ENCODE measurements at regions not wholly inside any gene's neighbourhood (a gene's known extent, or its start where the extent isn't known, plus 50 kb on each side); places are given as distances from the start of the nearest gene placed in this dataset.

DNA sequence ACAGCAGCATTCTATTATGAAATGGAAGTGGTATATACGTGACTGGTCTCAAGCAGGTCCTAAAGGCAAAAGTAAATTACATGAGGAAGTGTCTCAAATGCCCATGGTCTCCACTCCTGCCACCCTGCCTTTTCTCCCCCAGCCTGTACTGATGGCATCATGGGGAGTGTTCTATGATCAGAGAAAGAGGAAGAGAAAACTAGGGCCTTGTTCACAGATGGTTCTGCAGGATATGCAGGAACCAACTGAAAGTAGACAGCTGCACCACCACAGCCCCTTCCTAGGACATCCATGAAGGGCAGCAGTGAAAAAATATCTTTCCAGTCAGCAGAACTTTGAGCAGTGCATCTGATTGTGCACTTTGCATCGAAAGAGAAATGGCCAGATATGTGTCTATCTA lies 901.5 kb downstream of the ARAP2 start:
- H3K9ac ChIP-seq (ENCODE audit: low read depth, low read length) = no peak overlapping the region
- H3K4me3 ChIP-seq (ENCODE audit: low read depth, low read length) = no peak overlapping the region
- H3K27me3 ChIP-seq (ENCODE audit: control insufficient read depth, insufficient read depth, low read length) = no peaks in the 10 kb centered on the region
- no peaks in the 10 kb centered on the region for H3K4me1 ChIP-seq (ENCODE audit: control insufficient read depth, insufficient read depth, low read length)
- H3K36me3 ChIP-seq (ENCODE audit: control insufficient read depth, insufficient read depth, low read length) = no peaks in the 10 kb centered on the region
- H3K9me3 ChIP-seq (ENCODE audit: control insufficient read depth, insufficient read depth, low read length) = no peaks in the 10 kb centered on the region

DNA sequence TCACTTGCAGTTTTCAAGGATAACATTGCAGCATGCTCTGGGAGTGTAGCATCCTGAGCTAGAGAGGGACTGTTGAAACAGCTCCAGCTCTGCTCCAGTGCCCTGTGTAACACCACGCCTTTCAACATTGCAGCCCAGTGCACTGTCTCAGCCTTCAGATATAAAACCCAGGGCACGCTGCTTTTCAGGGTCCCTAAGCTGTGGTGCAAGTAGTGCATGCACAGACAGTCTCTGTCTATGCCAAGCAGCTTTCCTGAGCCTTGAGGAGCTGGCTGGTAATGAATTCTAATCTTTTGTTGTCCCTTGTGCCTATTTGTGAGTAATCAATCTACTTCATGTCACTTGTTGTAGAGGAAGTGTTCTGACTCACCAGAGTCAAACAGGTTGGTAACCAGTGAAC lies 897.0 kb downstream of the ARAP2 start:
- Histone ChIP-seq H3K4me3 (ENCODE audit: low read depth, low read length) (no peak overlapping the region), H3K9me3 (ENCODE audit: control insufficient read depth, insufficient read depth, low read length) (no peaks in the 10 kb centered on the region), H3K9ac (ENCODE audit: low read depth, low read length) (no peak overlapping the region), H3K27me3 (ENCODE audit: control insufficient read depth, insufficient read depth, low read length) (no peaks in the 10 kb centered on the region), H3K4me1 (ENCODE audit: control insufficient read depth, insufficient read depth, low read length) (no peaks in the 10 kb centered on the region), H3K36me3 (ENCODE audit: control insufficient read depth, insufficient read depth, low read length) (no peaks in the 10 kb centered on the region)

DNA sequence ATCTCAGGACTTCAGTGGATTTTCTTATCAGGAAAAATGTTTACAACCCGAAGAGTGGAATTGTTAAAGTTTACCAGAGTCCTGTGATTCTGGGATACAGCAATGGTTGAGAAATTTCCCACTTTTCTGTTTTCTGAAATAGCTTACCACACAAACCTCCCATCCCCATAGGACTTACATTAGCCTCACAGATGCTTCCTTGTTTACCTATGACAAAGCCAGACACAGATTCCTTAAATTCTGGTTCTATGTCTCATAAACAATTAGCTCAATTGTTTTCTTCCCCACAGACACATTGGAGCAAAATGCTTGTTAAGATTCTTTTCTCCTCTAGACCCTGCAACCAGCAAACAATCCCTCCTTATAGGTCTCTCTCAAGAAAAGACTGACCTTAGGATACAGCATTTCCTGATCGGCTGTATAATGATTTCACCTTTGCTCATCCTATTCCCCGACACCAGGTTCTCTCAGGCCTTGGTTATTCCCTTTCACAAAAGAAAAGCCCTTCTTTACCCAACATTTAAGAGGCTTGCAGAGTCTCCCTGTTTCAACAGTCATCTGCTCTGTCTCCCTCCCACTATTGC lies 886.2 kb downstream of the ARAP2 start:
- H3K9ac ChIP-seq (ENCODE audit: low read depth, low read length) = no peak overlapping the region
- H3K27me3 ChIP-seq (ENCODE audit: control insufficient read depth, insufficient read depth, low read length) = no peaks in the 10 kb centered on the region
- no peaks in the 10 kb centered on the region for H3K9me3 ChIP-seq (ENCODE audit: control insufficient read depth, insufficient read depth, low read length)
- no peak overlapping the region for H3K4me3 ChIP-seq (ENCODE audit: low read depth, low read length)
- no peaks in the 10 kb centered on the region for H3K36me3 ChIP-seq (ENCODE audit: control insufficient read depth, insufficient read depth, low read length)
- no peaks in the 10 kb centered on the region for H3K4me1 ChIP-seq (ENCODE audit: control insufficient read depth, insufficient read depth, low read length)

DNA sequence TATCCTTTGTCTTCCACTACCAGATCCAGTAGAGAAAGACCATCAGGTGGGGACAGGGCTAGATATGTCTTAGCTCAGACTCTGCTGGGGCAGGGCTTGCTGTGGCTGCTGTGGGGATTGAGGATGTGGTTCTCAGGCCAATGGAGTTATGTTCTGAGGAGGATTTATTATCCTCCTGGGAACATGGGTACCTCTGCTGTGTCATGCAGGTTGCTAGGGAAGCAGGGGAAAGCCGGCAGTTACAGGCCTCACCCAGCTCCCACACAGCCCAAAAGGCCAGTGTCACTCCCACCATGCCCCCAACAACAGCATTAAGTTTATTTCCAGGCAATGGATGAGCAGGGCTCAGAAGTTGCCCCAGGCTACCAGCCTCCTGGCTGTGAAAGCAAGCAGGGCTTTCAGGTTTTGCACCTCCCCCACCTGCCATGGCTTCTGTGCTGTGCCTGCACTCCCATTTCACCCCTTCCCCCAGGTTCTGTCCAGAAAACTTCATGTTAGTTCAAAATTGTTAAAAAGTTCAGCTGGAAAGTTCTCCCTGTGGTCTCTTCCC lies 879.9 kb downstream of the ARAP2 start:
- Histone ChIP-seq H3K4me1 (ENCODE audit: control insufficient read depth, insufficient read depth, low read length) (no peaks in the 10 kb centered on the region), H3K36me3 (ENCODE audit: control insufficient read depth, insufficient read depth, low read length) (no peaks in the 10 kb centered on the region)

DNA sequence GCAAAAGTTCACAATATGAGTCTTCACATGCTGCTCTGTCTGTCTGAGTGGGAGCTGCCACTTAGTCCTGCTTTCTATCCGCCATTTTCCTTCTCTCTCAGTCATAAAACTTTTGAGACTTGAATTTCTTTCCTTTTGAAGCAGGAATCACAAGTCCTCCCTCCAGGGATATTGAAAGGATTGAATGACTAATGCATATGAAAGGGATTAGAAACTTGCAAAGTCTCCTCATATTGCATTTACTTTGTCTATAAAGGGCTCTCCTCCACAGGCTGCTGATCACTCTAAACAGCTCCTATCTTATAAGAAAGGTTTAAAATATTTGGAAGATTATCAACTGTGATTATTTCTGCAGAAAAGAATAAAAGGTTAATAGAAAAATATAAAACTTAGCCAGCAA lies 879.1 kb downstream of the ARAP2 start:
- Histone ChIP-seq H3K9ac (ENCODE audit: low read depth, low read length) (no peak overlapping the region), H3K27me3 (ENCODE audit: control insufficient read depth, insufficient read depth, low read length) (no peaks in the 10 kb centered on the region), H3K4me1 (ENCODE audit: control insufficient read depth, insufficient read depth, low read length) (no peaks in the 10 kb centered on the region), H3K4me3 (ENCODE audit: low read depth, low read length) (no peak overlapping the region), H3K9me3 (ENCODE audit: control insufficient read depth, insufficient read depth, low read length) (no peaks in the 10 kb centered on the region), H3K36me3 (ENCODE audit: control insufficient read depth, insufficient read depth, low read length) (no peaks in the 10 kb centered on the region)

More for the DNA sequence above, 879.9 kb downstream of the ARAP2 start:
- H3K27me3 ChIP-seq (ENCODE audit: control insufficient read depth, insufficient read depth, low read length) = no peaks in the 10 kb centered on the region
- H3K9ac ChIP-seq (ENCODE audit: low read depth, low read length) = no peak overlapping the region
- no peak overlapping the region for H3K4me3 ChIP-seq (ENCODE audit: low read depth, low read length)
- no peaks in the 10 kb centered on the region for H3K9me3 ChIP-seq (ENCODE audit: control insufficient read depth, insufficient read depth, low read length)

DNA sequence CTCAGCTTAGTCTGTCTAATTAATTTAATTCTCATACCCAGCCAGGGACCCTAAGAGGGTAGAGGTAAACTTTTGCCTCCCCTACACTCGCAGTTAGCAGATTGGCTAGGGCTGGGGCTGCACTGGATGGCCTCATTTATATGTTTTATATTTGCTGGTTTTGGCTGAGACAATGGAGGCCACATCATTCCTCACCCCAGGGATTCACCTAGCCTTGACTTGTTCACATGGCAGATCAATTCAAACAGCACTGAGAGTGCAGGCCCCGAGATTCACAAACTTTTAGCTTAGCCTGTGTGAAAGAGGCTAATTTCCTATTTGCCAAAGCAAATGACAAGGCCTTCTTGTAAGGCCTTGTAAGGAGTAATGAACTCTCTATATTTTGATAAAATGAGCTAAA lies 844.4 kb downstream of the ARAP2 start:
- Histone ChIP-seq H3K4me1 (ENCODE audit: control insufficient read depth, insufficient read depth, low read length) (peaks cover 2% of the 10 kb centered on the region), H3K36me3 (ENCODE audit: control insufficient read depth, insufficient read depth, low read length) (no peaks in the 10 kb centered on the region), H3K9me3 (ENCODE audit: control insufficient read depth, insufficient read depth, low read length) (no peaks in the 10 kb centered on the region), H3K4me3 (ENCODE audit: low read depth, low read length) (no peak overlapping the region), H3K9ac (ENCODE audit: low read depth, low read length) (no peak overlapping the region), H3K27me3 (ENCODE audit: control insufficient read depth, insufficient read depth, low read length) (no peaks in the 10 kb centered on the region)

DNA sequence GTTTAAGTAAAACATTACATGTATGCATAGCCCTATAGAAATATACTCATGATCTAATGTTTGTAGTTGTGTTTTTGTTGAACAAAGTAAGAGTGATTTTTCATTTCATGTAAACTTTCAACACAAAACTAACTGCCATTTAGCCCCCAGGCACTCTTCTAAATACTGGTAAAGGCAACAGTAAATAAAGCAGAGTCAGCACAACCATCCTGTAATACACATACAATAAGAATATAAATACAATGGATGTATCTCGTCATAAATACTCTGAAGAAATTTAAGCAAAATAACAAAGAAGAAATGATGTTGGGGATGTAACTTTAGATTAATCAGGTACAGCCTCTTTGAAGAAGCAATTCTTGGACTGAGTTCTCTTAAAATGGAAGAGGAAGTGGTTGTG lies 821.2 kb downstream of the ARAP2 start:
- H3K9me3 ChIP-seq (ENCODE audit: control insufficient read depth, insufficient read depth, low read length) = no peaks in the 10 kb centered on the region

DNA sequence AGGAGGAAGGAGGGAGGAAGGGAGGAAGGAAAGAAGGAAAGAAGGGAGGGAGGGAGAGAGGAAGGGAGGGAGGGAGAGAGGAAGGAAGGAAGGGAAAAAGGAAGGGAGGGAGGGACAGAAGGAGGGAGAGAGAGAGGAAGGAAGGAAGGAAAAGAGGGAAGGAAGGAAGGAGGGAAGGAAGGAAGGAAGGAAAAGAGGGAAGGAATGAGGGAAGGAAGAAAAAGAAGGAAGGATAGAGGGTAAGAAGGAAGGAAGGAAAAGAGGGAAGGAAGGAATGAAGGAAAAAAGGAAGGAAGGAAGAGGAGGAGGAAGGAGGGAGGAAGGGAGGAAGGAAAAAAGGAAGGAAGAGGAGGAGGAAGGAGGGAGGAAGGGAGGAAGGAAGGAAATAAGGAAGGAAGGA lies 796.8 kb downstream of the ARAP2 start:
- H3K36me3 ChIP-seq (ENCODE audit: control insufficient read depth, insufficient read depth, low read length) = no peaks in the 10 kb centered on the region
- no peak overlapping the region for H3K9ac ChIP-seq (ENCODE audit: low read depth, low read length)
- H3K4me1 ChIP-seq (ENCODE audit: control insufficient read depth, insufficient read depth, low read length) = no peaks in the 10 kb centered on the region
- H3K4me3 ChIP-seq (ENCODE audit: low read depth, low read length) = no peak overlapping the region
- H3K27me3 ChIP-seq (ENCODE audit: control insufficient read depth, insufficient read depth, low read length) = no peaks in the 10 kb centered on the region
- no peaks in the 10 kb centered on the region for H3K9me3 ChIP-seq (ENCODE audit: control insufficient read depth, insufficient read depth, low read length)

More for the DNA sequence above, 821.2 kb downstream of the ARAP2 start:
- Histone ChIP-seq H3K36me3 (ENCODE audit: control insufficient read depth, insufficient read depth, low read length) (no peaks in the 10 kb centered on the region), H3K4me3 (ENCODE audit: low read depth, low read length) (no peak overlapping the region), H3K27me3 (ENCODE audit: control insufficient read depth, insufficient read depth, low read length) (no peaks in the 10 kb centered on the region), H3K4me1 (ENCODE audit: control insufficient read depth, insufficient read depth, low read length) (no peaks in the 10 kb centered on the region), H3K9ac (ENCODE audit: low read depth, low read length) (no peak overlapping the region)

DNA sequence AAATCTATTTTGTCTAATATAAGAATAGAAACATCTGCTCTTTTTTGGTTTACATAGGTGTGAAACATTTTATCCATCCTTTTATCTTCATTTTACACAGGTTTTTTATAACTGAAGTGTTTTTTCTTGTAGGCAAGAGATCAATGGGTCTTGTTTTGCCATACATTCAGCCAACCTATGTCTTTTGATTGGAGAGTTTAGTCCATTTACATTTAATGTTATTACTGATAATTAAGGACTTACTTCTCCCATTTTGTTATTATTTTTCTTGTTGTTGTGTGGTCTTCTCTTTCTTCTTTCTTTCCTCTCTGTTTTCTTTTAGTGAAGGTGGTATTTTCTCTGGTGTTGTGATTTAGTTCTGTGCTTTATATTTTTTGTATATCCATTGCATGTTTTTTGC lies 785.3 kb downstream of the ARAP2 start:
- Histone ChIP-seq H3K9me3 (ENCODE audit: control insufficient read depth, insufficient read depth, low read length) (no peaks in the 10 kb centered on the region), H3K27me3 (ENCODE audit: control insufficient read depth, insufficient read depth, low read length) (no peaks in the 10 kb centered on the region), H3K4me3 (ENCODE audit: low read depth, low read length) (no peak overlapping the region), H3K4me1 (ENCODE audit: control insufficient read depth, insufficient read depth, low read length) (no peaks in the 10 kb centered on the region), H3K9ac (ENCODE audit: low read depth, low read length) (no peak overlapping the region), H3K36me3 (ENCODE audit: control insufficient read depth, insufficient read depth, low read length) (no peaks in the 10 kb centered on the region)

DNA sequence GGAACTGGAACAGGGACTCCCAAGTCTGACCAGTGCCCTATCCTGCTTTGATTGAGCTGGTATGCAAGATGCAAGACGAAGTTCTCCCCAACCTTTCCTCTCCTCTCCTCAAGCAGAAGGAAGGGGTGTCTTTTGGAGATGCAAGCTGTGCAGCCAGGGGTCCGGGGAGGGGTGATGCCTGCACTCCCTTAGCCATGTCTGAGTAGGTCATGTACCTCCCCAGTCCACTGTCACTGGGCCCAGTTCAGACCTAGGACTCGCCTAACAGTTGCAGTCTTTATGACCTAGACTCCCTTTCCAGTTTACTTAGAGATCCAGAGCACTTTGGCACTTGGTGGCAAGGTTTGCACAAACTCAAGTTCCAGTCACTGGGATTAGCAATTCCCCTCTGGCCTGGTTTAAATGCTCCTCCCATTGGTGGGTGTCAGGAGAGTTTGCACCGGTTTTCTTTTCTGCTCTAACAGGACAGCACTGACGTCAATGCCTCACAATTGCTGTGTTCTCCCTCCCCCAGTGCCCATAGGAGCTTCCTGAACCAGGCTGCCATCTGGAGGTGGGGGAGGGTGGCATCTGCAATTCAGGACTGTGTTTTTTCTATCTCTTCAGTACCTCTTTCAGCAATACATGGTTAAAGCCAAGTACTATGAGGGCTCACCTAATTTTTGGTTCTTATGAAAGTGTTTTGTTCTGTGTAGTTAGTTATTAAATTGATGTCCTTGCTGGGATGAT lies 782.2 kb downstream of the ARAP2 start:
- Histone ChIP-seq H3K4me3 (ENCODE audit: low read depth, low read length) (no peak overlapping the region), H3K4me1 (ENCODE audit: control insufficient read depth, insufficient read depth, low read length) (no peaks in the 10 kb centered on the region), H3K36me3 (ENCODE audit: control insufficient read depth, insufficient read depth, low read length) (no peaks in the 10 kb centered on the region), H3K9ac (ENCODE audit: low read depth, low read length) (no peak overlapping the region), H3K27me3 (ENCODE audit: control insufficient read depth, insufficient read depth, low read length) (no peaks in the 10 kb centered on the region), H3K9me3 (ENCODE audit: control insufficient read depth, insufficient read depth, low read length) (no peaks in the 10 kb centered on the region)

DNA sequence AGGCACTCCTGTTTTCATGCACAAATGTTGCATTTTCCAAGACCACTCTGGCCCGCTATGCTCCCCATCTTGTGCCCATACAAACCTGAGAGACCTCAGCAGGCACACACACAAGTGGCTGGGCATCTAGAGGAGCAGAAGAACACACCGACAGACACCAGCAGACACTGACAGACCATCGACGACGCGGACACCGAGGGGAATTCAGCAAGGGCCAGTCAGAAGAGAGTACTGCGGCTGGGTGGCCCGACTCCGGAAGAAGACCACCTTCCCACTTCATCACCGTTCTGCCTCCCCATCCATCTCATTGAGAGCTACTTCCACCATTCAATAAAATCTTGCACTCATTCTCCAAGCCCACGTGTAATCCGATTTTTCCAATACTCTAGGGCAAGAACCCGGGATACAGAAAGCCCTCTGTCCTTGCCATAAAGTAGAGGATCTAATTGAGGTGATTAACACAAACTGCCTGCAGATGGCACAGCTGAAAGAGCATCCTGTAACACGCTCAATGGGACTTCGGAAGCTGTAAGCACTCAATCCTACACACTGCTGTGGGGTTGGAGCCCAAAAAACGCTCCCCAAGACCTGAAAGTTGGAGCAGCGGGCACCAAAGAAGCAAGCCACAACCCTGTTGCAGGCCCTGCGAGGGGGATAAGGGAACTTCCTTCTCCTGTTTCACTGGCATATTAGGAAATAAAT lies 780.9 kb downstream of the ARAP2 start:
- Histone ChIP-seq H3K9me3 (ENCODE audit: control insufficient read depth, insufficient read depth, low read length) (no peaks in the 10 kb centered on the region), H3K4me3 (ENCODE audit: low read depth, low read length) (no peak overlapping the region), H3K4me1 (ENCODE audit: control insufficient read depth, insufficient read depth, low read length) (no peaks in the 10 kb centered on the region), H3K27me3 (ENCODE audit: control insufficient read depth, insufficient read depth, low read length) (no peaks in the 10 kb centered on the region), H3K36me3 (ENCODE audit: control insufficient read depth, insufficient read depth, low read length) (no peaks in the 10 kb centered on the region), H3K9ac (ENCODE audit: low read depth, low read length) (no peak overlapping the region)
